T-helper 1 cell (primary cell): ENCODE measurements at regions not wholly inside any gene's neighbourhood (a gene's known extent, or its start where the extent isn't known, plus 50 kb on each side); places are given as distances from the start of the nearest gene placed in this dataset.
"Not testable (repeated sequence)": the region's sequence is repeated elsewhere in the genome, so short reads cannot be mapped to it uniquely, and the experiment has no call there.

Experiments used
- DNase-seq, 5 donors: peaks; one replicate each; pipeline ENCODE4 v3.0.0-alpha.2; 2012 to 2020

DNA sequence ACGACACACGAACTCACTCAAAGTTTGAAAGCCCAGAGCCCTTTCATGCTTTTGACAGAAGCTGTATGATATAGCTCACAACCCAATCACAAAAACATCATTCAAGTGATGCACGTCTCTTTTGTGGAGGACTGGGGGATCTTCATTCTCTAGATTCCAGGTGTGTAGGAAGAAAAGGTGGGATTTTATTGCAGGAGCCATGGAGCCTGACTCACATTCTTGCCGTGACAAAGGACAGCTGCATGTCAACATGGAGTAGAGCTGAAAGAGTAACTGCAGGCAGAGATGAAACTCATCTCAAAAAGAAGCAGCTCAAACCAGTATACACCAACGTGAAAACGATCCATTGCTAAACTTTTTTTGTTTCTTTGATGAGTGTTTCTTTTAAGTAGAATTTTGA is 50.9 kb upstream of the PDE1A start:
- DNase-seq: no peak

- DNase-seq: no peak
Measured at GRCh38 chr2:182481676-182482075, 54.8 kb upstream of the PDE1A start.

DNA sequence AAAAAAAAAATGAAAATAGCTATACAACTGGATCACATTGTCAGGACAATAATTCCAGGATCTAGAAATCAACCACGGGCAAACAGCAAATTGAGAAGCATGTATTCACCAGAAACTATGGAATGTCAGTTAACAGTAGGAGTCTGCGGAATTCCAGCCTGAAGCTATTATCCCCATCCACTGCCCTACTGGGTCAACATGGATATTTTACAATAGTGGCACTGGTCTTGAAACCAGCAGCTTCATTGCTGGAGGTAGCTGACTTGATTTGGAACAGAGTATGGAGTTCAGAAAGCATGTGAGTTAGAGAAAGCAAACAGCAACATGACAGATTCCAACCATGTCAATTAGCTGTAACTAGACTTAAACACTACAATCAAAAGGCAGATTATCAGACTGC is 55.7 kb upstream of the PDE1A start:
- DNase-seq: no peak

- no peak for DNase-seq
Measured at GRCh38 chr2:182496596-182496995, 69.8 kb upstream of the PDE1A start.

DNA sequence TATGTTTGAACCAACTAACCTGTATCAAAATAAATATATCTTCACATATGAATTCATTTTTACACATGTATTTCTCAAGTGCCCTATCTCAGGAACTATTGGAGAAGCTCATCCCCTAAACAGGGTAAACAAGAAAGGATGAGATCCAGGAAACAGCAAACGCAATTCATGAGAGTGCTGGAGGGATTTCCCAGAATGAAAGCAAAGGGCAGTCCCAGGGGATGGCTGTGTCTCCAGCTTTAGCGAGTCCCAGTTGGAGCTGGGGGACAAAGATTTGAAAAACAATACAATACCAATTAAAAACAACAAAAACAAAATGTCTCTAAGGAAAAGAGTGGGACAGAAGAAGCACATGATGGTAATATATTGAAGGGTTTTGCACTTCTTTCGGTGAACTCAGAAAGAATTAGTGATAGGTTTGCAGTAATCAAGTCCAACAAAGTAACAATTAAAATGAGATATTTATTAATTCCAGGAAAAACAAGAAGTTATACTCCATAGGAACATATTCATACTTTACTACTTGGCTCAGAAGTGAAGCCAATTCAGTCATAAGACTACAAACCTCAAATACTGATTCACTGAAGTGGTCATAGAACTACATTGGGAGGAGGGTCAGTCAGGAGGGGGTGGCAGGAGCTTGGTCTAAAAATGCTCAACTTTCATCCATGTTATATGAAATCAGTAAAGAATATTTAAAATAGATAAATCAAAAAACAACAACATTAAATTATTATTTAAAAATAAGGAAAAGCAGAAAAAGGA is 73.1 kb upstream of the PDE1A start:
- no peak for DNase-seq

- no peak for DNase-seq
Measured at GRCh38 chr2:182503886-182504285, 77.0 kb upstream of the PDE1A start.

DNA sequence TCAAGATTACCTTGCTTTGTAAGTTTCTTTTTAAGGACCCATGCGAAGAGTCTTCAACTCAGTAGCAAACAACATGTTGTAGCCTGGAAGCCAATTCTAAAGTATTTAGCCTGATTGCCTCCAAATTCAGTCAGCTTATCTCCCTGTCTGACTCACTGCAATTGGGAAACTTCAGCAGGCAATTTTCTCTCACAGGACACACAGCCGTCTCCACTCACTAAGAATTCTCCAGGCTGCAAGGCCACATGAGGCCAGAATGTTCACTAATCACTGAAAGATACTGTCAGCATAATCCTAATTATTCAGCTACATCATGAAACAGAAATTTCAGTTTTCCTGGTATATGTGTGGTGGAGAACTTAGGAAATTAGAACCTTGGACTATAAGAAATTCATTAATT is 78.1 kb upstream of the PDE1A start:
- DNase-seq: no peak

DNA sequence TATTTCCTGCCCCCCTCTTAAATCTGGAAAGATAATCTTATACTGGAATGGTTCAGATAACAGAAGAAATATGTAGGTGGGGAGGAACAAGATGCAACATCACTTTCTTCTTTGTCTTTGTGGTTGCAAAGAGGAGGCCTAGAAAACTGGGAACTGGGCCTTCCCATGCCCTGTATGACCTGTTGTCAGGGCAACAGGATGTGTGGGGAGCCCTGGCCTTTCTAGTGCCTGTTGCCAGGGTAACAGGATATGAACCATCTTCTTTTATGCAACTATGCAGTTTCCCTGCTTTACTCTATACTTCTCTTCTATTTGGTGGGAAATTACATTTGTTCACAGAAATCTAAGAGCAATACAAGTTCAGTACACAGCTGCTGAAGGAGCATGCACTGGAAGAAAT is 79.8 kb upstream of the PDE1A start:
- DNase-seq: no peak

DNA sequence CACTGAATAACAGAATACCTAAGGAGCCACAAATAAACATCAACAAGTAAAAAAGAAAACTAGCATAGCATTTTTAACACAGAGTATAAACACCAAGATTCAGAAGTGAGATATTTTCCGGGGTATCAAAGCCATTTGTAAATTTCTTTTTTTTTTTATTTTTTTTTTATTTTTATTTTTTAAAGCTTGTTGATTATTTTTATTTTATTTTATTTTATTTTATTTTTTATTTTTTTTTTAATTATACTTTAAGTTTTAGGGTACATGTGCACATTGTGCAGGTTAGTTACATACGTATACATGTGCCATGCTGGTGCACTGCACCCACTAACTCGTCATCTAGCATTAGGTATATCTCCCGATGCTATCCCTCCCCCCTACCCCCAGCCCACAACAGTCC is 81.7 kb upstream of the PDE1A start:
- not testable (repeated sequence) for DNase-seq

- no peak for DNase-seq
Measured at GRCh38 chr2:182509216-182509615, 82.4 kb upstream of the PDE1A start.

GRCh38 chr2:182521453-182522404 is 94.9 kb upstream of the PDE1A start:
- DNase-seq: no peak

GRCh38 chr2:182522405-182522896 is 95.6 kb upstream of the PDE1A start:
- DNase-seq: no peak

DNA sequence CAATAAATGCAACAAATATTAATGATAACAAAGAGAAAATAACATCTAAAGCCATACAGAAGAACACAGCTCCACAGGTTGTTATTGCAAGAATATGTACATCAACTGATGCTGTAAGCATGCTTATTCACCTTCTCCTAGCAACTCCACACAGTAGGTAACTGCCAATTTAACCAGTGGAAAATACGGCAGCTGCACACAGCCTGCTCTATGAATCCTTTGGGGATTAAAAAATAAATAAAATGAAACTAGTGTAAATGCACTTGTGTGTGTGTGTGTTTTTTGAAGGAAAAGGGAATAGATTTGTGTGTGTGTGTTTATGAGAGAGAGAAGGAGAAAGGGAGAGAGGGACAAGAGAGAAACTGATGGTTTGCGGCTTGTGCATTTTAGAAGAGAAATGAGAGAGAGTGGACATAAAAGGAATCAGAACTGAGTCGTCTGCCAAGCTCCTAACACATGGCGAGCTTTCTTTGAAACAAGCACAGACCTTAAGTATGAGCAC is 96.2 kb upstream of the PDE1A start:
- no peak for DNase-seq

GRCh38 chr2:182530636-182531035 is 103.8 kb upstream of the PDE1A start:
- DNase-seq: no peak

- DNase-seq: no peak
Measured at GRCh38 chr2:182540252-182540651, 113.4 kb upstream of the PDE1A start.

- DNase-seq: no peak
Measured at GRCh38 chr2:182541268-182541667, 114.4 kb upstream of the PDE1A start.

- no peak for DNase-seq
Measured at GRCh38 chr2:182542501-182543258, 115.8 kb upstream of the PDE1A start.

DNA sequence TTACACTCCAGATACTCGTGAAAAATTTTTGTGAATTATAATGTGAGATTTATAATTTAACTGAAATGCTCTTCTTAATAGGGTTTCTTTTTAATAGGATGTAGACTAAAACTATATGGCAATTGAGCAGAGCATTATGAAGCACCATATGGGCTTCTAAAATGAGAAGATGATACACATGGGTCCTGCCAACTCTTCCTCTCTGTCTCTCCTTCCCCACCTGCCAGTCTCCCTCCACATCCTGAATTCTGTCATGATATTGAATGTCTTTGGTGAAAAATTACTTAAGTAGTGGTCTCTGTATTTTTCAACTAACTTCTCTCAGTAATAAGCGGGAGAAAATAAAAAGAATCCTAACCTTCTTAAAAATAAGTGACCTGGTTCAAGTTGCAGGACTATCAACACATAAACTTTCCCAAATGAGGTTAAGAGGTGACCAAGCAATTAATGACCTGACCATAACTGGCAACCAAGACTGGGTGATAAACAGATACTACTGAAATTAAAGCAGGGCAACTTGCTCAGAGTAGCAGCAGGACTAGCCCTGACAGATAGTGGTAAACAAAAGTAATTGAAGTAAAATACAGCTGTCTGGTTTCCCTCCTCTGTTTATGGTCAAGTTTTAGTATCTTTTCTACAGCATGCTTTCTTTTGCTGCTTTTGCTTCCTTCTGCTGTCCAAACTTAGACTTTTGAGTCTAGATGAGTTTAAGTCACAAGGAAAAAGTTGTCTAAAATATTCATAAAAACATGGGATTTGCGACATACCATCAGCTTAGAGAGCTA is 117.1 kb upstream of the PDE1A start:
- no peak for DNase-seq

- DNase-seq: no peak
Measured at GRCh38 chr2:182545420-182546167, 118.8 kb upstream of the PDE1A start.

- no peak for DNase-seq
Measured at GRCh38 chr2:182548031-182548950, 121.5 kb upstream of the PDE1A start.
